ENCODE measurements at regions not wholly inside any gene's neighbourhood (a gene's known extent, or its start where the extent isn't known, plus 50 kb on each side); places are given as distances from the start of the nearest gene placed in this dataset.

- TF ChIP-seq, protein P1, sequence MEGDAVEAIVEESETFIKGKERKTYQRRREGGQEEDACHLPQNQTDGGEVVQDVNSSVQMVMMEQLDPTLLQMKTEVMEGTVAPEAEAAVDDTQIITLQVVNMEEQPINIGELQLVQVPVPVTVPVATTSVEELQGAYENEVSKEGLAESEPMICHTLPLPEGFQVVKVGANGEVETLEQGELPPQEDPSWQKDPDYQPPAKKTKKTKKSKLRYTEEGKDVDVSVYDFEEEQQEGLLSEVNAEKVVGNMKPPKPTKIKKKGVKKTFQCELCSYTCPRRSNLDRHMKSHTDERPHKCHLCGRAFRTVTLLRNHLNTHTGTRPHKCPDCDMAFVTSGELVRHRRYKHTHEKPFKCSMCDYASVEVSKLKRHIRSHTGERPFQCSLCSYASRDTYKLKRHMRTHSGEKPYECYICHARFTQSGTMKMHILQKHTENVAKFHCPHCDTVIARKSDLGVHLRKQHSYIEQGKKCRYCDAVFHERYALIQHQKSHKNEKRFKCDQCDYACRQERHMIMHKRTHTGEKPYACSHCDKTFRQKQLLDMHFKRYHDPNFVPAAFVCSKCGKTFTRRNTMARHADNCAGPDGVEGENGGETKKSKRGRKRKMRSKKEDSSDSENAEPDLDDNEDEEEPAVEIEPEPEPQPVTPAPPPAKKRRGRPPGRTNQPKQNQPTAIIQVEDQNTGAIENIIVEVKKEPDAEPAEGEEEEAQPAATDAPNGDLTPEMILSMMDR (IDR thresholded peaks at IDR 0.05), result no peak
- TF ChIP-seq POLR2A (IDR thresholded peaks at IDR 0.05), result no peak
Observed at GRCh38 chr3:95218484-95218883, 1155.6 kb downstream of the NSUN3 start.
